ENCODE measurements at regions not wholly inside any gene's neighbourhood (a gene's known extent, or its start where the extent isn't known, plus 50 kb on each side); places are given as distances from the start of the nearest gene placed in this dataset.

GRCh38 chr6:123716506-123716905, 79.8 kb upstream of the TRDN start:
- TF ChIP-seq CTCF (conservative IDR thresholded peaks at IDR 0.05; ENCODE audit: low read depth, low read length) (no peak), EZH2 (IDR thresholded peaks at IDR 0.05; ENCODE audit: low read length, unreplicated experiment) (no peak), EZH2phosphoT487 (IDR thresholded peaks at IDR 0.05; ENCODE audit: borderline replicate concordance, low read length) (no peak)
